ENCODE measurements at regions not wholly inside any gene's neighbourhood (a gene's known extent, or its start where the extent isn't known, plus 50 kb on each side); places are given as distances from the start of the nearest gene placed in this dataset.

- DNase-seq (ENCODE audit: low spot score) = no peak
Measured at GRCh38 chr3:83894223-83894622, 1064.6 kb upstream of the CADM2 start.

- no peak for DNase-seq (ENCODE audit: low spot score)
Measured at GRCh38 chr3:83895892-83896291, 1062.9 kb upstream of the CADM2 start.

DNA sequence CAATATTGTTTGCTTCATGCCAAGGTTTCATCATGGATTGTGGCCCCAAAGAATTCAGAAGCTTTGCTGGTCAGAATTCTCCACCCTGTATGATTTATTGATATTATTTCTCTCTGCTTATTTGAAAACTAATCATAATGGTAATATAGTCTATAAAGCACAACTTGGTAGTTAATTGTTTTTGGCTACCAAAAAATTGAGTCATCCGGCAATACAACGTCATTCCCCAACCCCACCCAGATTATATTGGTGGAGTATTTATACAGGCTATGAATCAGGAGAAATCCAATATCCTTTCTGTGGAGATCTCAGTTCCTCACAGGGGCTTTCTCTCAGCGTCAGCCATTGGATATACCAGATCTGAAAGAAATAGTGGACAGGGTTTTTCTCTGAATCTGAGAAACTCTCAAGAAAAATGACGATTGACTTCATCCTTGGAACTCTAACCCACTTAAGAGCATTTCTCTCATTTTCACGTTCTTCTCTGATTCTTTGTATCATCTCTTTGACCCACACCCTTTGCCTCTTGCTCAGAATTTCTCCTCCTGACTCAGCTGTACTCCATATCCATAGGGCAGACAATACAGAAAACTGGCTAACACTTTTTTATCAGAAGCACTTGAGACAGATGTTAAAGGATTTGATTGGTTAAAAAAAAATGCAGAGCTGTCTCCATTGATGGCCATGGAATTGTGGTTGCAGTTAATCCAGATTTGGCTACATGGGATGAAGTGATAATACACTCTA is 1055.8 kb upstream of the CADM2 start:
- no peak for DNase-seq (ENCODE audit: low spot score)

- DNase-seq (ENCODE audit: low spot score) = no peak
Measured at GRCh38 chr3:83913381-83913780, 1045.4 kb upstream of the CADM2 start.

GRCh38 chr3:83926291-83926690 is 1032.5 kb upstream of the CADM2 start:
- DNase-seq (ENCODE audit: low spot score) = no peak

GRCh38 chr3:83928391-83928790 is 1030.4 kb upstream of the CADM2 start:
- no peak for DNase-seq (ENCODE audit: low spot score)

- no peak for DNase-seq (ENCODE audit: low spot score)
Measured at GRCh38 chr3:83928903-83929302, 1029.9 kb upstream of the CADM2 start.

DNA sequence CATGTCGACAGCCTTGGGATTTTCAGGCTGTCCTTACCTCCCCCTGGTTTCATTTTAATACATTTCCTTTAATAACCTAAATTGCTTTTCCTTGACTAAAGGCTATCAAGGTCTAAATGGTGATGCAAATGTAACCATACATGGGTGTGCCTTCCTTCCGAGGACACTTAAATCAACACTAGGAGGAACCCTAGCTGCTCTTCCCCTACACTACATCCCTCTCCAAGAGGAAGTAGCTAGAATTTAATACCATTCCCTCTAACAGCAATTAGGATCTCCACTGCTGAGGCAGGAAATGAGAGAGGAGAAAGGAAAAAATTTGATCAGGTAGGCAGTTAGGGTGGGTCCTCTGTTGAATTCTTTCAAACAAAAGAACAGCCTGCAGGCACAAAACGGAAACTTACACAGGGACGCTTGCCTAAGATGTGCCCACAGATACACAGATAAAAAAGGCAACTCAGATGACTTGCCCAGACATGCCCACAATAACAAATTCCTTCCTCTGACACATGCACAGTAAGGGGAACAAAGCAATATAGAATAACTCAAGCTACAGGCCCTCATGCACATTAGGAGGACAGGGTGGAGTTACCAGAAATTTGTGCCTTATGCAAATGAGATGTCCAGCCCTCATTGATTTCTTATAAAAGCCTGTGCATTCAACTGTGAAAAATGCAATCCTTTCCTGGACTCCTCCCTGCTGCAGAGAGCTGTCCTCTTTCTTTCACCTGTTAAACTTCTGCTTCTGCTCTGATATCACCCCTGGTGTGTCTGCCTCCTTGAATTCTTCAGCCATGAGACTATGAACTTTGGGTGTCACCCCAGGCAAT is 1024.4 kb upstream of the CADM2 start:
- DNase-seq (ENCODE audit: low spot score) = peak; percentile 0

DNA sequence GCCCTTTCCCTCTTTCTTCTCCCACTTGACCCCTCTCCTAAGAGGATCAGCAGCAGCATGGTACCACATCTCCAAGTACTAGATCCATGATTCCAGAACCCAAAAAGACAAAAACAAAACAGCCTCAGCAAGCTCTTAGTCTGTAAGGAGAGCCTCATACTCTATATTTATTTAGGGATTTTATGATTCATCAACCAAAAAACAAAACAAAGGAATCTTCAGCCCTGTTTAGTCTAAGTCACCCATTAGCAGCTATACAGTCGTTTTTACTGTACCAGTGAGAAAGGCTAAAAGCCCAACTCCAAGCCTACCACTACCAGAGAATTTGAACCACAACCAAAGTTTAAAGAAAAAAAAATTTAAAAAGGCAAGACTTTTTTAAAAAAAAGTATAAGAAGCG is 1020.3 kb upstream of the CADM2 start:
- DNase-seq (ENCODE audit: low spot score) = no peak

DNA sequence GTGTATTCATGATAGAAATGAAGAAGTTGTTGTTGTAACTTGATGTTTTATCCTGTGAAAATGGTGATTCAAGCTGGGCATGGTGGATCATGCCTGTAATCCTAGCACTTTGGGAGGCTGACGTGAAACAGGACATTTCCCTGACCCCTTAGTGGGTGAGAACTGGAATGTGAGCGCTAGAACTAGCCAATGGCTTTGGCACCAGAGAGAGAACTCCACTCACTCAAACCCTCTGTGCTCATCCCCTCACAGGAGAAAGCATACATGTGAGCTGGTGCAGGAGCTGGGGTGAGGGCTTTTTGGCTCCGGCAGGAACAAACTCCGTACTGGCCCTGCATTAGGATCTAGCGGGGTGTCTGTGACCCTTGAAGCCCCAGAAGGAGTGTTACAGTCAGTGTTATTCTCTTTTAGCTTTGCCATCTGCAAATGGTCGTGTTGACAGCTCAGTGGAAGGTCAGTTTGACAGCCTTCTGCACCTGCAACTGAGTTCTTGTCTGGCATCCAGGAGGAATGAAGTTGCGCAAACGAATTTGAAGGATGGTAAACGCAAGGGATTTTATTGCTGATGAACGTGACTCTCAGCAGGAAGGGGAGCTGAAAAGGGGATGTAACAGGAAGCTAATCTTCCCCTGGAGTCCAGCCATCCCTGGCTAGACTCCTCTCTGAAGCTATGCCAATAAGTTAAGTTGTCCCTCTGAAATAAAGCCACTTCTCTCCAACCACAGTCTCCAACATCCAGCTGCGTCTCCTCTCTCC is 1016.6 kb upstream of the CADM2 start:
- no peak for DNase-seq (ENCODE audit: low spot score)

DNA sequence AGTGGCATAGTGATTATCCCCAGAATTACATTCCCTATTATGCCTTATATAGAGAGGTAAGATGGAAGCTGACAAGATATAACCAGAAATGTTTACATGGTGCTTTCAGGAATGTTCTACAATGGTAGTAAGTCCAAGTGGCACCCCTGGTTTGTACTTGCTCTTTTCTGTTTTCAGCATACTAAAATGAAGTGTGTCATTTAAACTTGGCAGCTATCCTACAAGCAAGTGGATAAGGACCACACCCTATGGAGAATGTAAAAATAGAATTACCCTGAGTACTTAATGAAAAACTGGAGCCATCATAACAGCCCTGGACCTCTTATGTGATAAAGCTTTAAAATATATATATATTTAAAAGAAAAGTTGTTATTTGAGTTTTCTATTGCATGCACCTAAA is 1012.7 kb upstream of the CADM2 start:
- DNase-seq (ENCODE audit: low spot score) = no peak

DNA sequence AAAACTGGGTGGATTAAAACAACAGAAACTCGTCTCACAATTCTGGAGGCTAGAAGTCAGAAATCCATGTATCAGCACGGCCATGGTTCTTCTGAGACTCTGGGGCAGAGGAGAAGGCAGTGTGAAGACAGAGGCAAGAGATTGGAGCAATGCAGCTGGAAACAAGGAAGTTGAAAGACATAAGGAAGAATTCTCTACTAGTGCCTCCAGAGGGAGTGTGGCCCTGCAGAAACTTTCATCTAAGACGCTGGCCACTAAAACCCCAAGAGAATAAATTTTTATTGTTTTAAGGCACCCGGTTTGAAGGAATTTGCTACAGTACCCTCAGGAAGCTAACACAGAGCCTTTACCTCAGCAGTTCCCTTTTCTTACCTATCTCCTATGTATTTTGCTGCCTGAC is 1012.2 kb upstream of the CADM2 start:
- no peak for DNase-seq (ENCODE audit: low spot score)

DNA sequence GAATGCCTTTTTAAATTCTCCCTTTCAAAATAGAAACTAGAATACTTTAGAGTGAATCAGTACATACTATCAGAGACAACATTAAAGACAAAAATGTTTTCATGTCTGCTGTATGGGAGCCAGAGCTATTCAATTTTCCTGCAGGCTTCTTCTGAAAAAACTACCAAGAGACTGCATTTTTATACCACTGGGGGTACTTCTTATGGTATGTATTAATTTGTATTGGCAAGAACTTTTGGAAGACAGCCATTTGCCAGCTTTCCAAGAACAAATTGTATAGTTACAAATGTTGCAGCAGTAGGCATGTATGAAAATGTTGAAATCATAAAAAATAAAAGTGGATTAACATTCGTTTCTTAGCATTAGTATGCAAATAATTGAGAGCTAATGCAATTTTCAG is 1010.0 kb upstream of the CADM2 start:
- DNase-seq (ENCODE audit: low spot score) = no peak

GRCh38 chr3:83953417-83954089 is 1005.2 kb upstream of the CADM2 start:
- no peak for DNase-seq (ENCODE audit: low spot score)

- DNase-seq (ENCODE audit: low spot score) = no peak
Measured at GRCh38 chr3:83956431-83956830, 1002.4 kb upstream of the CADM2 start.

DNA sequence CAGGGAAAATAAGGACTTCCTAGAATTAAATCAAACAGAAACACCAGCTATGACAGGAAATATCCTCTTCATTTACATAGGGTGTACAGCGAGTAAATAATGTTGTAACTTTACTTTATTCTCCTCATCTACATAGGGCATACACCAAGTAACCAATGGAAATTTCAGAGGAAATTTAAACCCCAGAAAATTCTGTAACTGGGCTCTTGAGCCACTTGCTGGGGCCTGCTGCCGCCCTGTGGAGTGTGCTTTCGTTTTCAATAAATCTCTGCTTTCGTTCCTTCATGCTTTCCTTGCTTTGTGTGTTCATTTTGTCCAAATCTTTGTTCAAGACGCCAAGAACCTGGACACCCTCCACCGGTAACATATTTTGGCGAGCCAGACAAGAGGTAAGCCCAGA is 990.4 kb upstream of the CADM2 start:
- no peak for DNase-seq (ENCODE audit: low spot score)

DNA sequence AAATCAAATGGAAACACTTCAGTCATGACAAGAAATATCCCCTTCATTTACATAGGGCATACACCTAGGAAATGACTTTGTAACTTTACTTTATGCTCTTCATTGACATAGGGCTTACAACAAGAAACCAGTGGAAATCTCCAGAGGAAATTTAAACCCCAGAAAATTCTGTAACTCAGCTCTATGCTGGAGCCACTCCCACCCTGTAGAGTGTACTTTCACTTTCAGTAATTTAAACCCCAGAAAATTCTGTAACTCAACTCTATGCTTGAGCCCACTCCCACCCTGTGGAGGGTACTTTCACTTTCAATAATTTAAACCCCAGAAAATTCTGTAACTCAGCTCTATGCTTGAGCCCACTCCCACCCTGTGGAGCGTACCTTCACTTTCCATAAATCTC is 987.1 kb upstream of the CADM2 start:
- no peak for DNase-seq (ENCODE audit: low spot score)

GRCh38 chr3:84008623-84009022 is 950.2 kb upstream of the CADM2 start:
- no peak for DNase-seq (ENCODE audit: low spot score)

GRCh38 chr3:84023842-84024241 is 934.9 kb upstream of the CADM2 start:
- no peak for DNase-seq (ENCODE audit: low spot score)

DNA sequence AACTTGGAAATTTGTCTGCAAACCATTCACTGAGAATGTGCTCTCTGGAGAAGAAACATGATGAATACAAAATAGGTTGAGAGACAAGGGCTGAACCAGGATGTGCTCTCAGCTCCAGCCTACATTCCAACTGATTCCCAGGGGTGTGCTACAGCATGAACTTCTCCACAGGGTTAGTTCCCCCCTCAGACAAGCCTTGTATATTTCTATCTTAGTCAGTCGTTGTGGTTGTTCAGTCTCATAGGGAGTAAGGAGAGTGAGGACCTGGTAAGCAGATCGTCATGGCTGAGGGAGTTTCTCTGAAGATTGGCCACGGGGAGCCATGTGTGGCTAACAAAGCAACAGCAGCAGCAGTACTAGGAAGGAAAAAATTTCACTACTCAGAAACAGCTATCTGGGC is 919.7 kb upstream of the CADM2 start:
- no peak for DNase-seq (ENCODE audit: low spot score)

DNA sequence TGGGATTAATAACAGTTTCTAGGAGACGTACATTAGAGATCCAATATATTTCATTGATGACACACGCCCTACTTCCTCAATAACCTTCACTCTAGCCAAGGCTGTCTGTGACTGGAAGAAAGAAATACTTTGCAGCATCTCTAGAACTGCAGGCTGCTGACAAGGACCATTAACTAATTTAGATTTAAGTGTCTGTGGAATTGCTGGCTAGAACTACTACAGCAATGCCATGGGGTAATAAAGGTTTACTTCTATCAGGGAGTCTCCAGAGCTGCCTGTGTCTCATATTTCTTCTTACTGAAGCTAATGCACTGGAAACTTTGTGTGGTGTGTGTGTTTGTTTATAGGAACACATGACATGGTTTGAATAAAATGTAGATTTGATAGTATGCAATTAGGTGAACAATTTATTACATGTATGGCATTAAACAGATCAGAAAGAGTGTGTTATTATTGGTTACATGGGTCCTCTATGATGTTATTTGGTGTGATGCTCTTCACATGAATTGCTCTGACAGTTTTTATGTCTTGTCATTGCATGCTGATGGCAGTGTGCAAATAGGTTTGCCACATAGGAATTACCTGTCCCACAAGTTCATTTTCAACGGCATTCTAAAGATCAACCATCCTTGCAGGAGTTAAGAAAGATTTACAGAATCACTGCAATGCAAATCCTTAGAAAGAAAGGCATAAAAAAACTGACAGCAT is 916.2 kb upstream of the CADM2 start:
- DNase-seq (ENCODE audit: low spot score) = no peak

- DNase-seq (ENCODE audit: low spot score) = no peak
Measured at GRCh38 chr3:84066915-84067314, 891.9 kb upstream of the CADM2 start.
